Superior temporal gyrus (tissue), 1 donor: ENCODE measurements at regions not wholly inside any gene's neighbourhood (a gene's known extent, or its start where the extent isn't known, plus 50 kb on each side); places are given as distances from the start of the nearest gene placed in this dataset.
A peak's percentile ranks its signal among the peaks of the same experiment; 100 is the strongest.
"Not testable (repeated sequence)": the region's sequence is repeated elsewhere in the genome, so short reads cannot be mapped to it uniquely, and the experiment has no call there.

Source experiments
- DNase-seq: peaks from one replicate; pipeline ENCODE4 v3.0.0-alpha.2; 2016; ENCODE audit errors: extremely low spot score

DNA sequence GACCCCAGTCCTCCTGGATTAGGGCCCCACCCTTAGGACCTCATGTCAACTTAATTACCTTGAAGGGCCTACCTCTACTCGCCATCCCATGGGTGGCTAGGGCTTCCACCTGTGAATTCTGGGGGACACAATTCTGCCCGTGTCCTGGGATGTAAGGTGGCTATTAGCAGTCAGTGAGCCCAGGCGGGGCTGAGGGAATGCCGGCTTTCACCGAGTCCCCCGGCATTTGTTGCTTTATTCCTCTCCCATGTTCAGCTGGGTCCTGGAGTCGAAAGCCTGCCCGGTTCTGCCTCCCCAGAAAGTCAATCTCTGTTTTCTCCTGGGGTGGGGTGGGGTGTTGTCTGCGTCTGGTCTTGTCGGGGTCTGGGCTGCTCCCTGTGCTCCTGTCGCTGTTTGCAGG lies 125.6 kb downstream of the GLRX3 start:
- DNase-seq: no peak

GRCh38 chr10:130263289-130263688 lies 127.1 kb downstream of the GLRX3 start:
- DNase-seq: no peak

DNA sequence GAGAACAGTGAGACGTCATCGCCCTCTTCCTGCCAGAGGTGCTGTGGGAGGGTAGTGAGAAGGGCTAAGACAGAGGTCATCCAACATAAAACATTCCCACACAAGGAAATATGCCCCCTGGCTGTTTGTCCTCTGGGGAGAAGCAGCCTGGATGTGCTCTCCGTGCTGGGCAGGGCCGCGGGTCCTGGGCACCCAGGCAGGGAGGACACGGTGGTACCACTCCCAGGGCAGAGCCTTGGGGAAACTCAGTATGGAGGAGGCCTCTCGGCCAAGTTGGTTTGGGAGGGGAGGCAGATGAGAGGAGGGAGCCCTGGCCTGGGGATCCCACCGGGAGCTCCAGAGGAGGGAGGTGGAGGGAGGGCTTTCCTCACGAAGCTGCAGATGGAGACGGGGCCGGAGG lies 129.4 kb downstream of the GLRX3 start:
- no peak for DNase-seq

DNA sequence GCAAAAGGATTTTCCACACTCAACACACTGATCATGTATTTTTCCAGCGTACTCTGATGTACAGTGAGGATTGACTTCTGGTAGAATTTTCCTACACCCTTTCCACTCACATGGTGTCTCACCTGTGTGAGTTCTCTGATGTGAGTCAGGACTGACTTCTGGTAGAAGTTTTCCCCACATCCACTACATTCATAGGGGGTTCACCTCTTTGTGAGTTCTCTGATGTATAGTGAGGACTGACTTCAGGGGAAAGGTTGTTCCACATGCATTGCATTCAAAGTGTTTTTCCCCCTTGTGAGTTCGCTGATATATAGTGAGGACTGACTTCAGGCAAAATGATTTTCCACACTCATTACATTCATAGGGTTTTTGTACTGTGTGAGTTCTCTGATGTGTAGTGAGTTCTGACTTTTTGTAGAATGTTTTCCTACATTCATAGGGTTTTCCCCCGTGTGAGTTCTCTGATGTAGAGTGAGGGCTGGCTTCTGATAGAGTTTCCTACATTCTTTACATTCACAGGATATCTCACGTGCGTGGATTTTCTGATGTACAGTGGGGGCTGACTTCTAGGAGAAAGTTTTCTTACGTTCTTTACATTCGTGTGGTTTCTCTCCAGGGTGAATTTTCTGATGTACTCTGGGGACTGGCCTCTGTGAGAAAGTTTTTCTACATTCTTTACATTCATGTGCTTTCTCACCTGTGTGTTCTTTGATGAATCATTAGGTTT lies 146.5 kb downstream of the GLRX3 start:
- no peak for DNase-seq

DNA sequence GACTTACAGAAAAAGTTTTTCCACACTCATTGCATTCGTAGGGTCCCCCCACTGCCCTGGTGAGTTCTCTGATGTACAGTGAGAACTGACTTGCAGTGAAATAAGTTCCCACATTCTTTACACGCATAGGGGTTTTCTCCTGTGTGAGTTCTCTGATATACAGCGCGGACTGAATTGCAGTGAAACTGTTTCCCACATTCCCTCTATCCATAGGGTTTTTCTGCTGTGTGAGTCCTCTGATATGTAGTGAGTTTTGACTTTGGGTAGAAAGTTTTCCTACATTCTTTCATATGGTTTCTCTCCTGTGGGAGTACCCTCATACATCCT lies 147.0 kb downstream of the GLRX3 start:
- no peak for DNase-seq

DNA sequence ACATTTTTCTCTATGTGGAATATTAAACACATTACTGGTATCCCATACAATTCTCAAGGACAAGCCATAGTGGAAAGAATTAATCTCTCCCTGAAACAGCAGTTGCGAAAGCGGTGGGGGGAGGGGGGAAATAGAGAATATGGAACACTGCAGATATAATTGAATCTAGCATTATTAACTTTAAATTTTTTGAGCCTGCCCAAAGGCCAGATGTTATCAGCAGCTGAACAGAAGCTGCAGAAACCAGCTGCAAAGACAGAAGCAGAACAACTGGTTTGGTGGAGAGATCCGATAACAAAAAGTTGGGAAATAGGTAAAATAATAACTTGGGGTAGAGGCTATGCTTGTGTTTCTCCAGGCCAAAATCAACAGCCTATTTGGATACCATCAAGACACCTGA lies 159.6 kb downstream of the GLRX3 start:
- DNase-seq: not testable (repeated sequence)

DNA sequence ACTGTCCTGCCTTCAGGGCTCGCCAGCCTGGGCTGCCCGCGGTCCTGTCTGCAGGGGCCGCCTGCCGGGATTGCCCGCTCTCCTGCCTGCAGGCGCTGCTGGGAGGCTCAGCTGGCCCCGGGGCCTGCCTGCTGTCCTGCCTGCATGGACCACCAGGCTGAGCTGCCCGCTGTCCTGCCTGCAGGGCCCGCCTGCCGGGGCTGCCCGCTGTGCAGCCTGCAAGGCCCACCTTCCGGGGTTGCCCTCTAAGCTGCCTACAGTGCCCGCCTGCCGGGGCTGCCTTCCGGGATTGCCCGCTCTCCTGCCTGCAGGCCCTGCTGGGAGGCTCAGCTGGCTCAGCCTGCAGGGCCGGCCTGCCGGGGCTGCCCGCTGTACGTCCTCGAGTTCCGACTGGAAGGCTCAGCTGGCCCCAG lies 164.4 kb downstream of the GLRX3 start:
- DNase-seq: no peak

GRCh38 chr10:130301021-130301892 lies 165.1 kb downstream of the GLRX3 start:
- no peak for DNase-seq

GRCh38 chr10:130326954-130327353 lies 190.8 kb downstream of the GLRX3 start:
- no peak for DNase-seq

DNA sequence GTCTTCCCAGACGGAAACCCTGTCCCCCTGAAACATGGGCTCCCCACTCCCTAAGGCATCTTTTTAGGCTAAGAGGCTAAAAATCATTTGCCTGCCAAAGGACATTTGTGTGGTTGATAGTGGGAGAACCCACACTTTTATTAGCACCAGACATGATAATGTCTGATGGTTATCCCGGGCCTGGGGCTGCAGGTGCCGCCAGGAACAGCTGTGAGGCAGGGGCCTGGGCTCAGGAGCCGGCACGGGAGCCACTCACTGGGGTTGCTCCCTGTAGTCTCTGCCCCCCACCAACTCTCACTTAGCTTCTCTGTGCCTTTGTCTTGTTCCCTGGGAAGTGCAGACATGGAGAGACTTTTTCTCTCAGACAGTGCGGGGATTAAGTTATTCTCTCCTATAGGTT lies 193.6 kb downstream of the GLRX3 start:
- no peak for DNase-seq

DNA sequence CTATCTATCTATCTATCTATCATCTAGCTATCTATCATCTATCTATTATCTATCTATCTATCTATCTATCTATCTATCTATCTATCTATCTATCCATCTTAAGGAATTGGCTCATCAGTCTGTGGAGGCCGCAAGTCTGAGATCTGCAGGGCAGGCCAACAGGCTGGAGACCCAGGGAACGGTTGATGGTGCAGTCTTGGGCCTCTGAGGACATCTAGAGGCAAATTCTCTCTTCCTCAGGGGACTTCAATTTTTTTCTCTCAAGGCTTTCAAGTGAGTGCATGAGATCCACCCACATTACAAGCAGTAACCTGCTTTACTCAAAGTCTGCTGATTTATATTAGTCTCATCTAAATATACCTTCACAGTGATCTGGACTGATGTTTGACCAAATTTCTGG lies 197.0 kb downstream of the GLRX3 start:
- no peak for DNase-seq

GRCh38 chr10:130335336-130335735 lies 199.1 kb downstream of the GLRX3 start:
- no peak for DNase-seq

GRCh38 chr10:130336617-130337304 lies 200.6 kb downstream of the GLRX3 start:
- no peak for DNase-seq

DNA sequence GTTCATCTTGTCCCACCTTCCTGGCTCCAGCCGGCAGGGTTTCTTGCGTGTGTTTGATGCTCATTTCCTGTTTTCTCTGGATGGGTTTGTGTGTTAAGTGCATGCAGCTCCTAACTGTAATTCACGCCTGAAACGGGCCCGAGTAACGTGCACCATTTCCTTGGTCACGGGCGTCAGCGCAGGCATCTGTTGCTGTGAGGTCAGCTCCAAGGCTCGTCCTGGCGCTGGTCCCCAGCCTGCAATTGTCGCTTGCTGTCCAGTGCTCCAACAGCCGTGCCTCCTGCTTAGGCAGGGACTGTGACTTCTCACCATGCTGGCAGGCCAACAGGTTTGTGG lies 201.1 kb downstream of the GLRX3 start:
- no peak for DNase-seq

GRCh38 chr10:130337696-130338635 lies 201.8 kb downstream of the GLRX3 start:
- DNase-seq: no peak

- DNase-seq: no peak
These were observed 202.4 kb downstream of the GLRX3 start for GRCh38 chr10:130338636-130339024.

DNA sequence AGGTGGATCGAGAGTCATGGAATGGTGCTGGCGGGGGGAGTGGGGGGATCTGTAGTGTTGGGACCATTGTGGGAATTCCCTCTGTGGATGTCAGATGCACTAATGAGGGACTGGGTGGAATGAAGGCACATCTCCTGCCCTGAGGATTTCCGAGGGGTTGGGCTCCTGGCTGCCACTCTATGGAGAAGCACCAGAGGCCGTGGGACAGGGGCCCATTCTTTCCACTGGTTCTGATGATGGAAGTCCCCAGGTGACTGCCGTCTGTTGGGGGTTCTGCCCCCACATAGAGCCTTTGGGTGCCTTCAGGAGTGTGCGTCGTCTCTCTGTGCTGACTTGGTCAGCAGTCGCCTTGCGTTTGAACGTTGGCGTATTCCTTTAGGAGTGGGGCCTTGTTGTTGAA lies 202.9 kb downstream of the GLRX3 start:
- DNase-seq: no peak

DNA sequence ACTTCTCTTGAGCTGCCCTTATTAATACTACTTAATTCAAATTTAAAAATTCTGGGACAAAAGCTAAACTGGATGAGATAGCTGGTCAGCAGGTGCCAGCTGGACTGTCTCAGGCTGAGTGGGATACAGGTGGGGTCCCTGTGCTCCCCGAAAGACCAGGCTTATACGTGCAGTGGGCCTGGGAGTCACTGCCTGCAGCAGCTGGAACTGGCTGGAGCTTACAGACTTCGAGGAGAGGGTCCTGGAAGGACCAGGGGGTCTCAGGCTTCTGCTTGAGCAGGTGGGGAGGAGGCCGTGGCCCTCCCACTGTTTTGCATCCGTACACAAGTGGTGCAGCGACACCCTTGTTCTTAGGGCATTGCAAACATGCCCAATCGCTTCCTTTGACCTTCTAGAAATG lies 203.7 kb downstream of the GLRX3 start:
- DNase-seq: no peak

DNA sequence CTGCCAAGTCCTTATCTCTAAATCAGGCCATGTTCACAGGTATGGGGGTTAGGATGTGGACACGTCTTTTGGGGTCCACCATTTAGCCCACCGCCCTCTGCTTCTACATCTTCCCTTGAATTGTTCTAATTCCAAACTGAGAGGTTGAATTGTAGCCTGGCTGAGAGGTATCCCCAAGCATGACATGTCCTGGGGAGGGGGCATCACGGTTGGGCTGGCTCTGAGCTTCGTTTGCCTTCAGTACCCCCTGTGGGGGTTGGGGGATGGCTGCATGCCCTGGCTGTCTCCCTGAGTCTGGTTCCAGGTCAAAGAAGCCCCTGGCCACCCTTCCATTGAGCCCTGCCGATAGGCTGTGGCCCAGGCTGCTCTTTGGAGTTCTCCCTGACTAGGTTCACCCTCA lies 204.6 kb downstream of the GLRX3 start:
- no peak for DNase-seq

- peak; percentile 24 for DNase-seq
These were observed 205.2 kb downstream of the GLRX3 start for GRCh38 chr10:130341356-130341755.

DNA sequence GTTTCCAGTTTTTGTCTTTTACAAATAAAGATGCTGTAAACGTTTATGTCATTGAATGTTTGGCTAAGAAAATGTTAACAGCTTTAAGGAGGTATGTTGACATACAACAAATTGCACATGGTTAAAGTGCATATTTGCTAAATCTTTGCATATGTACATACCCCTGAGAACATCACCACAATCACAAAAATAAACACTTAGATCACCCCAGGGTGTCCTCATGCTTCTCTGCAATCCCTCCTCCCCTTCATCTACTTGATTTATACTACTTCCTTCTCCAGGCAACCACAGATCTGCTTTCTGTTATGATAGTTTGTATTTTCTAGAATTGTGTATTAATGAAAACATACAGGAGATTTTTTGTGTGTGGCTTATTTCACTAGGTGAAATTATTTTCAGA lies 209.5 kb downstream of the GLRX3 start:
- DNase-seq: no peak

- DNase-seq: no peak
These were observed 214.8 kb downstream of the GLRX3 start for GRCh38 chr10:130350996-130351395.
